ENCODE measurements at regions not wholly inside any gene's neighbourhood (a gene's known extent, or its start where the extent isn't known, plus 50 kb on each side); places are given as distances from the start of the nearest gene placed in this dataset.
"Not testable (repeated sequence)": the region's sequence is repeated elsewhere in the genome, so short reads cannot be mapped to it uniquely, and the experiment has no call there.

GRCh38 chr5:100013305-100013704, 521.9 kb upstream of the FAM174A start:
- not testable (repeated sequence) for DNase-seq

- DNase-seq: not testable (repeated sequence)
Observed at GRCh38 chr5:100011160-100011559, 524.0 kb upstream of the FAM174A start.

GRCh38 chr5:100004969-100005368, 530.2 kb upstream of the FAM174A start:
- DNase-seq: no peak

- no peak for DNase-seq
Observed at GRCh38 chr5:99998319-99998718, 536.9 kb upstream of the FAM174A start.

GRCh38 chr5:99995407-99995806, 539.8 kb upstream of the FAM174A start:
- no peak for DNase-seq

GRCh38 chr5:99973779-99974178, 561.4 kb upstream of the FAM174A start:
- DNase-seq: no peak

- DNase-seq: no peak
Observed at GRCh38 chr5:99955962-99956361, 579.2 kb upstream of the FAM174A start.

- no peak for DNase-seq
Observed at GRCh38 chr5:99955006-99955405, 580.2 kb upstream of the FAM174A start.

GRCh38 chr5:99949969-99950524, 585.1 kb upstream of the FAM174A start:
- no peak for DNase-seq

- DNase-seq: no peak
Observed at GRCh38 chr5:99949361-99949760, 585.8 kb upstream of the FAM174A start.

GRCh38 chr5:99948850-99949249, 586.3 kb upstream of the FAM174A start:
- DNase-seq: no peak

GRCh38 chr5:99945478-99946442, 589.4 kb upstream of the FAM174A start:
- DNase-seq: no peak

- no peak for DNase-seq
Observed at GRCh38 chr5:99940540-99940939, 594.6 kb upstream of the FAM174A start.

- DNase-seq: no peak
Observed at GRCh38 chr5:99936911-99937310, 598.3 kb upstream of the FAM174A start.

GRCh38 chr5:99929806-99930135, 605.4 kb upstream of the FAM174A start:
- no peak for DNase-seq

GRCh38 chr5:99929067-99929805, 605.9 kb upstream of the FAM174A start:
- DNase-seq: no peak

GRCh38 chr5:99928490-99928889, 606.7 kb upstream of the FAM174A start:
- DNase-seq: no peak

GRCh38 chr5:99926463-99926862, 608.7 kb upstream of the FAM174A start:
- DNase-seq: no peak

- no peak for DNase-seq
Observed at GRCh38 chr5:99922386-99922785, 612.8 kb upstream of the FAM174A start.

GRCh38 chr5:99911971-99912370, 623.2 kb upstream of the FAM174A start:
- DNase-seq: no peak

- DNase-seq: no peak
Observed at GRCh38 chr5:99906776-99907175, 628.4 kb upstream of the FAM174A start.

GRCh38 chr5:99901972-99902371, 633.2 kb upstream of the FAM174A start:
- DNase-seq: no peak

- DNase-seq: no peak
Observed at GRCh38 chr5:99900302-99900852, 634.8 kb upstream of the FAM174A start.

Data from activated CD8-positive, alpha-beta memory T cell treated with anti-CD3 and anti-CD28 coated beads, Interleukin-2, amount 50 U/mL, for 4 hours (primary cell).